Lower leg skin (tissue), 3 donors: ENCODE measurements at regions not wholly inside any gene's neighbourhood (a gene's known extent, or its start where the extent isn't known, plus 50 kb on each side); places are given as distances from the start of the nearest gene placed in this dataset.

Experiments used
- POLR2A ChIP-seq, 2 donors: fragments of 450-650 bp; IDR thresholded peaks; one replicate each; pipeline ENCODE4 v1.6.1; 2016 to 2017; ENCODE audit warnings: antibody characterized with exemption in 2 of 2, mild to moderate bottlenecking in 1 of 2, moderate library complexity in 1 of 2
- TF ChIP-seq, protein P1 (sequence below), 3 donors: fragments of 450-650 bp; IDR thresholded peaks; one replicate each; pipeline ENCODE4 v1.5.1; 2016; ENCODE audit warnings: antibody characterized with exemption in 3 of 3, mild to moderate bottlenecking in 3 of 3, moderate library complexity in 2 of 3

DNA sequence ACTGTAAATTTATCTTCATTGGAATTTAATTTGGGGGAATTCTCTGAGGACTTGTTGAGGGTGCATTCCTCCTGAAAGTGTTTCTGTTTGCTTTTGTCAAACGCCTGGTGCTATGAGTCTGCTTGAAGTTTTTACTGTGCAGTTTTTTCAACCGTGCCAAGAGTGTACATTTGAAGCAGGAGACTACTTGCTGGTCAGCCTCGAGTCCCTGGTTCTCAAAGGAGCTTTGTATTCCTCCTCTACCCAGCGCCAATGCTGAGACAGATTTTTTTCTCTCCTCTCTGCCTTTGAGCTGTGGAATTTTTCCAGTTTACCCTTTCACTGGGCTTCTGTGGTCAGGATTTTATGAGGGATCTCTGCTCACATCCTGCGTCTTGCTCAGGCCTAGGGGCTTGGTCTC lies 62.1 kb downstream of the NPY start:
- TF ChIP-seq, protein P1, sequence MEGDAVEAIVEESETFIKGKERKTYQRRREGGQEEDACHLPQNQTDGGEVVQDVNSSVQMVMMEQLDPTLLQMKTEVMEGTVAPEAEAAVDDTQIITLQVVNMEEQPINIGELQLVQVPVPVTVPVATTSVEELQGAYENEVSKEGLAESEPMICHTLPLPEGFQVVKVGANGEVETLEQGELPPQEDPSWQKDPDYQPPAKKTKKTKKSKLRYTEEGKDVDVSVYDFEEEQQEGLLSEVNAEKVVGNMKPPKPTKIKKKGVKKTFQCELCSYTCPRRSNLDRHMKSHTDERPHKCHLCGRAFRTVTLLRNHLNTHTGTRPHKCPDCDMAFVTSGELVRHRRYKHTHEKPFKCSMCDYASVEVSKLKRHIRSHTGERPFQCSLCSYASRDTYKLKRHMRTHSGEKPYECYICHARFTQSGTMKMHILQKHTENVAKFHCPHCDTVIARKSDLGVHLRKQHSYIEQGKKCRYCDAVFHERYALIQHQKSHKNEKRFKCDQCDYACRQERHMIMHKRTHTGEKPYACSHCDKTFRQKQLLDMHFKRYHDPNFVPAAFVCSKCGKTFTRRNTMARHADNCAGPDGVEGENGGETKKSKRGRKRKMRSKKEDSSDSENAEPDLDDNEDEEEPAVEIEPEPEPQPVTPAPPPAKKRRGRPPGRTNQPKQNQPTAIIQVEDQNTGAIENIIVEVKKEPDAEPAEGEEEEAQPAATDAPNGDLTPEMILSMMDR (IDR thresholded peaks at IDR 0.05), result no peak
- no peak for TF ChIP-seq POLR2A (IDR thresholded peaks at IDR 0.05)
